ENCODE measurements at regions not wholly inside any gene's neighbourhood (a gene's known extent, or its start where the extent isn't known, plus 50 kb on each side); places are given as distances from the start of the nearest gene placed in this dataset.

DNA sequence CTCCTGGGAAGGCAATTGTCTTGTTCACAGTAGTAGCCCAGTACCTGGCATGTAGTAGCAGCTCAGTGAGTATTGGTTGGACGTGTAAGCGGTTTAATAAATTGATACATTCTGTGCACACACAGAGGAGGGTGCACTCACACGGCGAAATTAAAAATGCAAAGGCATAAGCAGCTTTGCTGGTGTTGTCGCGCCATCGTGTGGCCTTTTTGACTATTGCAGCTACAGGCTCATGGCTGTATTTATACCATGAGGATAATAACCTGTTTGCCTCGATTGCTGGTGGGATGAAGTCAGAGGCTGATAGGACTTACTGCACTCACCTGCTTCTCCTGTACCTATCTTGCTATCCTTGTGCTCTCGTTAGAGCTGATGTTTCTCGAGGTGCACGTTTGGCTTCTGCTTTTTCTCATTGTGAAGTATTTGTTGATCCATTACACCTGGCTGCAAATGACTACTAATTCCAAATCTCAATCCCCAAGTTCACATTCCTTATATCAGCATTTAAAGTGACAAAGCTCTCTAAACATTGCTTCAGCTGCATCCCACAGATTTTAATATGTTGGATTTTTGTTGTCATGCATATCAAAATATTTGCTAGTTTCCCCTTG, 61.5 kb downstream of the TBXT start:
- no peak overlapping the region for H3K4me3 ChIP-seq (ENCODE audit: insufficient read depth, low read depth, low read length)
- WGBS, 2 experiments, result 6% methylated on average over 11 of the region's 11 CpGs
- no peak overlapping the region for H3K27ac ChIP-seq (ENCODE audit: insufficient read depth, low read depth, low read length, poor library complexity, severe bottlenecking)
- H3K36me3 ChIP-seq (ENCODE audit: control insufficient read depth, insufficient read depth, low read length), result no peaks in the 10 kb centered on the region
- H3K4me1 ChIP-seq (ENCODE audit: control insufficient read depth, insufficient read depth, low read length), result no peaks in the 10 kb centered on the region
- H3K27me3 ChIP-seq (ENCODE audit: control insufficient read depth, insufficient read depth, low read length, poor library complexity, severe bottlenecking), result no peaks in the 10 kb centered on the region
- H3K9me3 ChIP-seq (ENCODE audit: control insufficient read depth, low read length), result peaks cover 3% of the 10 kb centered on the region

DNA sequence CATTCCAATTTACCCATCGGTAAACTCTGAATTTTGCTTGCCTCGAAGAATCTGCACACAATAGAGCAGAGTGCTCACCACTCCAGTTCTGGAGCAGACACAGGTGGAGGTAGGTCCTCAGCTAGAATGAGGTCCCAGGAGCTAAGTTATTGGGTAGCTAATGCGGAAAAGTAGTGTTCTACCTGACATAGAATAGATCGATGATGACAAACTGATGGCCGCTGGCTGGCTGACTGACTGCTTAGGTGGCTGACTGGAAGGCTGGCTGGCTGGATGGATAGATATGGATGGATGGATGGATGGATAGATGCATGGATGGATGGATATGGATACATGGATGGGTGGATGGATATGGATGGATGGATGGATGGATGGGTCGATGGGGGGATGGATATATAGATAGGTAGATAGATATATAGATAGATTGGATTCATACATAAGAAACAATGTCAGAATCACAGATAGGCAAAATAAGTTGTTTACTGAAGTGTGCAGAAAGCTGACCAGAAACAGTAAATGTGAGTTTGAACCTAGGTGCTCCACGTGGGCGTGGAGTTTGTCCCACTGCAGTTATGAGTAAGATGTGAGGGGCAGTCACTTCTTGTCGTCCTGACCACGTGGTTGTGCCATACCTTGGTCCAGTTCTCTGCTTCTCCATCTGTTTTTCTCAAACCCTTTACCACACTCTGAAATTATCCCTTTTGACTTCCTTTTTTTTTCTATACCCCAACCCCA, 62.1 kb downstream of the TBXT start:
- Histone ChIP-seq H3K36me3 (ENCODE audit: control insufficient read depth, insufficient read depth, low read length) (no peaks in the 10 kb centered on the region), H3K9me3 (ENCODE audit: control insufficient read depth, low read length) (peaks cover 3% of the 10 kb centered on the region), H3K27me3 (ENCODE audit: control insufficient read depth, insufficient read depth, low read length, poor library complexity, severe bottlenecking) (no peaks in the 10 kb centered on the region), H3K4me1 (ENCODE audit: control insufficient read depth, insufficient read depth, low read length) (no peaks in the 10 kb centered on the region), H3K4me3 (ENCODE audit: insufficient read depth, low read depth, low read length) (no peak overlapping the region), H3K27ac (ENCODE audit: insufficient read depth, low read depth, low read length, poor library complexity, severe bottlenecking) (no peak overlapping the region)
- 67 to 75% methylated on average over 9 to 10 of the region's 10 CpGs for WGBS, 2 experiments

DNA sequence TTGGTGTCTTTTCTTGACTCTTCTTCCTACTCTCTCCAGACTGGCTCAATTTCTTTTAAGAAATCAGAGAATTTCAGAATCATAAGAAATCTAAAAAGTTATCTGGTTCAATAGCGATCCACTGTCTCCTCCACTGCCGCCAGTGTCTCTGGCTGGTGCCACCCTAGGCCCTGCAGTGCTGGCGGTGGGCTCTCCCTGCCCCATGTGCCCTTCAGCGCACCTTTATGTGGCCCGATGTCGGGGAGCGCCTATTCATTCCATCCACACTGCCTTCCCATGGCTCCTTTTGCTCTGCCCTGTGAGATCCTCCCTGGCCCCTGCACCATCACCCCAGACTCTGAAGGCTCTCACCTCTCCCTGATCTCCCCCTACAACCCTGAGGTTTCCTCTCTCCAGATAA, 62.8 kb downstream of the TBXT start:
- WGBS, 2 experiments, result 92 to 94% methylated on average over 7 of the region's 7 CpGs
- no peak overlapping the region for H3K4me3 ChIP-seq (ENCODE audit: insufficient read depth, low read depth, low read length)
- no peak overlapping the region for H3K27ac ChIP-seq (ENCODE audit: insufficient read depth, low read depth, low read length, poor library complexity, severe bottlenecking)
- H3K27me3 ChIP-seq (ENCODE audit: control insufficient read depth, insufficient read depth, low read length, poor library complexity, severe bottlenecking), result no peaks in the 10 kb centered on the region
- peaks cover 3% of the 10 kb centered on the region for H3K9me3 ChIP-seq (ENCODE audit: control insufficient read depth, low read length)
- no peaks in the 10 kb centered on the region for H3K36me3 ChIP-seq (ENCODE audit: control insufficient read depth, insufficient read depth, low read length)
- H3K4me1 ChIP-seq (ENCODE audit: control insufficient read depth, insufficient read depth, low read length), result no peaks in the 10 kb centered on the region

DNA sequence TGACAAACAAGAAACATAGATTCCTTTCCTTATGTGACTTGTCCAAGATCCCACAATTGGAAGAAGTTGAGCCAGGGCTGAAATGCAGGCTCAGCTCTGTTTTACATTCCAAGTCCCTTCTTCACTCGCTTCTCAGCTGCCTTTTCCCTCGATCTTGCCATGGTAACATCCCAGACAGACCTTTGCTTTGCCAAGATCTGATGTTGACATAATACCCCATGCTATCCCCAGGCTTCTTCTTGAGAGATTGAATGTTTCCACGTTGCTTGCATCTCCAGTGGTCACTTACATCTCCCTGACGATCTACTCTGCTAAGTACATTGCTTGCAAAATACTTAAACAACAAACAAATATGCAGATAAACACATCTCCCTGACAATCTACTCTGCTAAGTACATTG, 63.5 kb downstream of the TBXT start:
- Histone ChIP-seq H3K4me3 (ENCODE audit: insufficient read depth, low read depth, low read length) (no peak overlapping the region), H3K9me3 (ENCODE audit: control insufficient read depth, low read length) (peaks cover 3% of the 10 kb centered on the region), H3K27me3 (ENCODE audit: control insufficient read depth, insufficient read depth, low read length, poor library complexity, severe bottlenecking) (no peaks in the 10 kb centered on the region), H3K36me3 (ENCODE audit: control insufficient read depth, insufficient read depth, low read length) (no peaks in the 10 kb centered on the region), H3K4me1 (ENCODE audit: control insufficient read depth, insufficient read depth, low read length) (no peaks in the 10 kb centered on the region), H3K27ac (ENCODE audit: insufficient read depth, low read depth, low read length, poor library complexity, severe bottlenecking) (no peak overlapping the region)
- WGBS, 2 experiments, result 72 to 78% methylated on average over 4 of the region's 4 CpGs

DNA sequence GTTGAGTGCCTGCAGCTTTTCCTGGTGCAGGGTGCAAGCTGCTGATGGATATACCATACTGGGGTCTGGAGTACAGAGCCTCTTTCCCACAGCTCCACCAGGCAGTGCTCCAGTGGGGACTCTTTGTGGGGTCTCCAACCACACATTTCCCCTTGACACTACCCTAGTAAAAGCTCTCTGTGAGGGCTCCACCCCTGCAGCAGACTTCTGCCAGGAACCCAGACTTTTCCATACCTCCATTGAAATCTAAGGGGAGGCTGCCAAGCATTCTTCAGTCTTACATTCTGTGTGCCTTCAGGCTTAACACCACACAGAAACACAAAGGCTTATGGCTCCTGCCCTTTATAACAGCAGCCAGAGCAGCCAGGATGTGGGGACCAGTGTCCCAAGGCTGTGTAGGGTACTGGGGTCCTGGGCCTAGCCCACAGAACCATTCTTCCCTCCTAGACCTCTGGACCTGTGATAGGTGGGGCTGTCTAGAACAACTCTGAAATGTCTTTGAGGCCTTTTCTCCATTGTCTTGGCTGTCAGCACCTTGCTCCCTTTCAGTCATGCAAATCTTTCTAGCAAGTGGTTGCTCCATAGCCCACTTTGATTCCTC, 65.7 kb downstream of the TBXT start:
- Histone ChIP-seq H3K27me3 (ENCODE audit: control insufficient read depth, insufficient read depth, low read length, poor library complexity, severe bottlenecking) (no peaks in the 10 kb centered on the region), H3K4me1 (ENCODE audit: control insufficient read depth, insufficient read depth, low read length) (no peaks in the 10 kb centered on the region), H3K4me3 (ENCODE audit: insufficient read depth, low read depth, low read length) (no peak overlapping the region), H3K9me3 (ENCODE audit: control insufficient read depth, low read length) (peaks cover 3% of the 10 kb centered on the region), H3K27ac (ENCODE audit: insufficient read depth, low read depth, low read length, poor library complexity, severe bottlenecking) (no peak overlapping the region), H3K36me3 (ENCODE audit: control insufficient read depth, insufficient read depth, low read length) (no peaks in the 10 kb centered on the region)

DNA sequence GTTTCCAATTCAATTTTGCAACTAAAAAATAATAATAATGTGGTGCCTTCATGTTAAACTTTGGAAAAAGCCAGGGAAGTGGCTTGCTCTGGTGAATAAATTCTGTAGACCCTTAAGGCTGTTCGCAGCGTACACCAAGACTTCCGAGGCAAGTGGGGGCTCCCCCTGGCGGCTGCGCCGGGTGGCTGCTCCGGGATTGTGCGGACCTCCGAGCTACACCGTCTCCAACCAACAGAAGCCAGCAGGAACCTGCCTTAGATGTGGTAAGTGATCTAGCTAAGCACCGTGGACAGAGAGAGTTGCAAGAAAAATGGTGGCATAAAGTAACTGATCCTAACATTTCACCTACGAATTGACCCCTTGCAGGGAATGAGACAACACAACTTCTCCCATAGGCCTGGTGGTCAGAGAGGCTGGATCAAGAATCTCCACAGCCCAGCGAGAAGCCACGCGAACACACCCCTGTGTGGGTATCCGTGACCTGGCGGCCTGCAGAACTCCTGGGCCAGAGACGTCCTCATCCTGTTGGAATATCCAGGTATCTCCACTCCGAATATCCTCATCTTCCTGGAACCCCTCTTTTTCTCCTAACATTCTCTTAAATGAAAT, 69.6 kb downstream of the TBXT start:
- Histone ChIP-seq H3K4me3 (ENCODE audit: insufficient read depth, low read depth, low read length) (peak overlapping the region; percentile 36), H3K27ac (ENCODE audit: insufficient read depth, low read depth, low read length, poor library complexity, severe bottlenecking) (no peak overlapping the region), H3K4me1 (ENCODE audit: control insufficient read depth, insufficient read depth, low read length) (no peaks in the 10 kb centered on the region), H3K36me3 (ENCODE audit: control insufficient read depth, insufficient read depth, low read length) (no peaks in the 10 kb centered on the region), H3K27me3 (ENCODE audit: control insufficient read depth, insufficient read depth, low read length, poor library complexity, severe bottlenecking) (no peaks in the 10 kb centered on the region), H3K9me3 (ENCODE audit: control insufficient read depth, low read length) (peaks cover 3% of the 10 kb centered on the region)
- 32 to 34% methylated on average over 19 of the region's 19 CpGs for WGBS, 2 experiments

DNA sequence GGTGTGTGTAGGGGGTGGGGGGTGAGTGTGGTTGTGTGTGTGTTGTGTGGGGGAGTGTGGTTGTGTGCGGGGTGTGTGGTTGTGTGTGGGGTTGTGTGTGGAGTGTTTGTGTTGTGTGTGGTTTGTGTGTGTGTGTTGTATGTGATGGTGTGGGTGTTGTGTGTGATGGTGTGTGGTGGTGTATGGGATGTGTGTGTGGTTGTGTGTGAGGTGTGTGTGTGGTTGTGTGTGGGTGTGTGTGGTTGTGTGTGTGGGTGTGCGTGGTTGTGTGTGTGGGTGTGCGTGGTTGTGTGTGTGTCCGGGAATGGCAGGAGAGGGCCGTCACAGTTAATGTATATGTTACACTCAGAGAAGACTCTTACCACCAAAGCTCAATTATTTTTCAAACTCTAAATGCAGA, 79.8 kb downstream of the TBXT start:
- Histone ChIP-seq H3K36me3 (ENCODE audit: control insufficient read depth, insufficient read depth, low read length) (no peaks in the 10 kb centered on the region), H3K27ac (ENCODE audit: insufficient read depth, low read depth, low read length, poor library complexity, severe bottlenecking) (no peak overlapping the region), H3K9me3 (ENCODE audit: control insufficient read depth, low read length) (no peaks in the 10 kb centered on the region), H3K4me1 (ENCODE audit: control insufficient read depth, insufficient read depth, low read length) (no peaks in the 10 kb centered on the region), H3K27me3 (ENCODE audit: control insufficient read depth, insufficient read depth, low read length, poor library complexity, severe bottlenecking) (no peaks in the 10 kb centered on the region), H3K4me3 (ENCODE audit: insufficient read depth, low read depth, low read length) (no peak overlapping the region)
- WGBS, 2 experiments, result 77 to 84% methylated on average over 3 to 4 of the region's 5 CpGs

DNA sequence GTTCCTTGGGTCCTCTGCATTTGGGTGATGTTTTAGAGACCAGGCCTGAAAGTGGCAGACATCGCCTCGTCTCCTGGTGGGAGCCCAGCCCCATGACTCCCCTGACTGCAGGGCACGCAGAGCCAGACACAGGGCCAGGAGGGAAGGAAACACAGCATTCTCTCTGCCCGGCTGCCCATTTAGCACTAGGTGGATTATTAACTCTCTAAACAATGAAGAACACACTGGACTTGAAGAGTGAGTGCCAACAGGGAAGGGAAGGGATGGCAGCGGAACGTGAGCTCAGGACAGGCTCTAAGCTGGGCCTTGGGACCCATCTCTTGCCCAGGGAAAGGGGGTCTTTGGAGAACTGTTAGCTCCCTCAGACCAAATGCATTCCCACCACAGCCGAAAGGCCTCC, 80.4 kb downstream of the TBXT start:
- H3K4me3 ChIP-seq (ENCODE audit: insufficient read depth, low read depth, low read length), result no peak overlapping the region
- no peaks in the 10 kb centered on the region for H3K27me3 ChIP-seq (ENCODE audit: control insufficient read depth, insufficient read depth, low read length, poor library complexity, severe bottlenecking)
- no peaks in the 10 kb centered on the region for H3K36me3 ChIP-seq (ENCODE audit: control insufficient read depth, insufficient read depth, low read length)
- H3K4me1 ChIP-seq (ENCODE audit: control insufficient read depth, insufficient read depth, low read length), result no peaks in the 10 kb centered on the region
- WGBS, 2 experiments, result 91 to 94% methylated on average over 7 of the region's 7 CpGs
- H3K27ac ChIP-seq (ENCODE audit: insufficient read depth, low read depth, low read length, poor library complexity, severe bottlenecking), result no peak overlapping the region
- H3K9me3 ChIP-seq (ENCODE audit: control insufficient read depth, low read length), result no peaks in the 10 kb centered on the region

DNA sequence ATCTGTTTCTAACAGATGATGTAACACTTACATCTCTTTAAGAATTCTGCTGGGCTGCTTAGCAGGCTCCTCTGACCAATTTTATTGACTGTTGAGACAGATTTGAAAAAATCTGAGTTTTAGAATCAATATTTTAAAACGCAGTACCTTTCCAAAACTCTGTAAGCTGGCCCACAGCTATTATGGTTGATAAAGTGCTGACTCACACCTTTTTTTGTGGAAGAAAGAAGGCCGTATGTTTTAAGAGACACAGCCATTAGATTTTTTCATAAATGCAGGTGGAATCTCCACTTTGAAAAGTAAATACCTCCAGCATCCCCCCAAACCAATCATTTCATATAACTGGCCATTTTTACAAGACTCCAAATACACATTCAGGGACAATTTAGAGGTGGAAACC, 82.2 kb downstream of the TBXT start:
- H3K4me1 ChIP-seq (ENCODE audit: control insufficient read depth, insufficient read depth, low read length), result no peaks in the 10 kb centered on the region
- 75 to 95% methylated on average over 2 of the region's 2 CpGs for WGBS, 2 experiments
- no peaks in the 10 kb centered on the region for H3K36me3 ChIP-seq (ENCODE audit: control insufficient read depth, insufficient read depth, low read length)
- H3K9me3 ChIP-seq (ENCODE audit: control insufficient read depth, low read length), result no peaks in the 10 kb centered on the region
- H3K4me3 ChIP-seq (ENCODE audit: insufficient read depth, low read depth, low read length), result no peak overlapping the region
- no peak overlapping the region for H3K27ac ChIP-seq (ENCODE audit: insufficient read depth, low read depth, low read length, poor library complexity, severe bottlenecking)
- H3K27me3 ChIP-seq (ENCODE audit: control insufficient read depth, insufficient read depth, low read length, poor library complexity, severe bottlenecking), result no peaks in the 10 kb centered on the region

DNA sequence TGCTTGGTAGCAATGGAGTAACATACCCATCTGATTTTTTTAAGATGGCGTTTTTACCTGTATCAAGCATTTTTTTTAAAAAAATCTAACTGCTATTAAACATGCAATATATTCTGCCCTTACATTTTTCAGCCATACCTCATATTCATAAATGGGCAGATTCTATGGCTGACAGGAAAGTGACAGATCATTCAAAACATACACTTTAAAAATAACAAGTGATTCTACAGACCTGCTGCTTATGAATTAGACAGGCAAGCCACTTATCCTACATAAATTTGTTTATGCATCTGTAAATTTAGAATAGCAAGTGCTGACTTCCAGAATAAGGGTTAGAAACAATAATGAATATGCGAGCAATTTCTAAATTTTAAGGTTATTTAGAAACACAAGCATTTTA, 82.7 kb downstream of the TBXT start:
- Histone ChIP-seq H3K4me1 (ENCODE audit: control insufficient read depth, insufficient read depth, low read length) (no peaks in the 10 kb centered on the region), H3K4me3 (ENCODE audit: insufficient read depth, low read depth, low read length) (no peak overlapping the region), H3K9me3 (ENCODE audit: control insufficient read depth, low read length) (no peaks in the 10 kb centered on the region), H3K27me3 (ENCODE audit: control insufficient read depth, insufficient read depth, low read length, poor library complexity, severe bottlenecking) (no peaks in the 10 kb centered on the region), H3K36me3 (ENCODE audit: control insufficient read depth, insufficient read depth, low read length) (no peaks in the 10 kb centered on the region), H3K27ac (ENCODE audit: insufficient read depth, low read depth, low read length, poor library complexity, severe bottlenecking) (no peak overlapping the region)
- WGBS, 2 experiments, result 71 to 100% methylated on average over 1 to 2 of the region's 2 CpGs
